ENCODE measurements at regions not wholly inside any gene's neighbourhood (a gene's known extent, or its start where the extent isn't known, plus 50 kb on each side); places are given as distances from the start of the nearest gene placed in this dataset.

- H3K4me3 ChIP-seq: no peak overlapping the region
- no peak for ATAC-seq
- peaks cover 0 to 6% (median 0%) of the 10 kb centered on the region in 12 donors for H3K4me1 ChIP-seq
- no peak overlapping the region for H3K27ac ChIP-seq
- H3K36me3 ChIP-seq: no peaks in the 10 kb centered on the region
- TF ChIP-seq CTCF (IDR thresholded peaks at IDR 0.05) (no peak), POLR2A (IDR thresholded peaks at IDR 0.05) (no peak)
- no peak for DNase-seq
- H3K9me3 ChIP-seq: no peaks in the 10 kb centered on the region
- intact Hi-C loops (cut with DNase I): no loop called here
- H3K27me3 ChIP-seq: no peaks in the 10 kb centered on the region
- WGBS, 4 donors: 85 to 97% (median 92%) methylated on average over 3 of the region's 3 CpGs
Measured at GRCh38 chr4:151859641-151860040, 98.8 kb upstream of the GATB start.

DNA sequence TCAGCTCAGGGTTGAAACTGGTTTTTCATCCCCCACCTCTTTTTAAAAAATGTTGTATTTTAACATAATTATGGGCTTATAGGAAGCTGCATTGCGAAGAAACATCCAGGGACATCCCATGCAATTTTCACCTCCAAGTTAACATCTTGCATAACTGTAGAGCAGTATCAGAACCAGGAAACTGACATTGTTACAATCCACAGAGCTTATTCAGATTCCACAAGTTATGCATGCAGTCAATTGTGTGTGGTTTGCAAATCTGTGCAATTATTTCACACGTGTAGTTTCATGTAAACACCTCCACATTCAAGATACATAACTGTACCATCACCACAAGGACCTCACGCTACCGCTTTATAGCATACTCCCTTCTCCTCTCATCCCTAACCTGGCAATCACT lies 97.5 kb upstream of the GATB start:
- H3K4me1 ChIP-seq: peaks cover 0 to 3% (median 0%) of the 10 kb centered on the region in 12 donors
- H3K36me3 ChIP-seq: no peaks in the 10 kb centered on the region
- no peak overlapping the region for H3K4me3 ChIP-seq
- DNase-seq: no peak
- H3K9me3 ChIP-seq: no peaks in the 10 kb centered on the region
- intact Hi-C loops (cut with DNase I): no loop called here
- TF ChIP-seq CTCF (IDR thresholded peaks at IDR 0.05) (no peak), POLR2A (IDR thresholded peaks at IDR 0.05) (no peak)
- H3K27me3 ChIP-seq: no peaks in the 10 kb centered on the region
- 83 to 88% (median 88%) methylated on average over 4 of the region's 4 CpGs for WGBS, 4 donors
- no peak overlapping the region for H3K27ac ChIP-seq
- ATAC-seq: no peak

DNA sequence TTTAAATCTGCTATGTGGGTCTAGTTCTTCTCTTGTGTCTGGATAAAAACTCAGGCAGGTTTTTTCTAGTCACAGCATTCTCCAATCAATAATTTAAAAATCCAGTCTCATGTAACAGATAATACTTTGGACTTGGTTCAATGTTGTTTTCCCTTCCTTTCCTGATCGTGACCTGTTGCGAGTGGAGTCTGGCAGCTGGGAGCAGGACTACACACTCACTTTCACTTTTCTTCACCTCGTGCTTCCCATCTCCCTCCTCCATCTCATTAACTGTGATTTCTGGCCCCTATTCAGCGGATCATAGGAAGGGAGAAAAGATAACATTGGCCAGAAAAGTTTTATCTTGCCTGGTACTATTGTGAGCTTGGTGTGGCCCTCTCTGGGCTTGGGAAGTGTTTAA lies 96.6 kb upstream of the GATB start:
- H3K9me3 ChIP-seq: no peaks in the 10 kb centered on the region
- 5 to 11% (median 8%) methylated on average over 4 of the region's 4 CpGs for WGBS, 4 donors
- peak overlapping the region in 6 of 12 donors; percentile 5 to 34 (median 24) for H3K4me3 ChIP-seq
- intact Hi-C loops (cut with DNase I): no loop called here
- TF ChIP-seq CTCF (IDR thresholded peaks at IDR 0.05) (no peak), POLR2A (IDR thresholded peaks at IDR 0.05) (no peak)
- H3K4me1 ChIP-seq: peaks cover 0 to 3% (median 0%) of the 10 kb centered on the region in 12 donors
- ATAC-seq: no peak
- no peaks in the 10 kb centered on the region for H3K27me3 ChIP-seq
- no peak overlapping the region for H3K27ac ChIP-seq
- DNase-seq: no peak
- H3K36me3 ChIP-seq: no peaks in the 10 kb centered on the region

DNA sequence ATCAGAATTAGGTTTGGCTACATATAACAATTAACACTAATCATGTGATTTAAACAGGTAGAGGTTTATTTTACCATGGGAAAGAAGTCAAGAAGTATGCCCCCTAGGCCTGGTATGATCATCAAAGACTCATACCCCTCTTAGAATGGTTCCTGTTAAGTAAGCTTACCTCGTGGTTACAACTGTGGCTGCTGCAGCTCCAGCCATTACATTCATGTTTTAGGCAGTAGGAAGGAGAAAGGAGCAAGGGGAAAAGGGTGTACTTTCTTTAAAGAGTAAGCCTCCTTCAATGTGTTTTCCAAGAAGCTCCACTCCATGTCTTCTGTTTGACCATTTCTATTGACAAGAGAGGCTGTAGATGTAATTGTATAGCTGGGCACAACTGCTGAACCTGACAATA lies 94.9 kb upstream of the GATB start:
- Histone ChIP-seq H3K4me3 (no peak overlapping the region), H3K9me3 (no peaks in the 10 kb centered on the region), H3K36me3 (no peaks in the 10 kb centered on the region), H3K27ac (no peak overlapping the region), H3K4me1 (peaks cover 0 to 3% (median 0%) of the 10 kb centered on the region in 12 donors), H3K27me3 (no peaks in the 10 kb centered on the region)
- DNase-seq (no peak), ATAC-seq (no peak)
- intact Hi-C loops (cut with DNase I): no loop called here
- TF ChIP-seq CTCF (IDR thresholded peaks at IDR 0.05): no peak
- TF ChIP-seq POLR2A (IDR thresholded peaks at IDR 0.05): no peak
- WGBS, 4 donors: 77 to 95% (median 88%) methylated on average over 1 of the region's 1 CpG
